ENCODE measurements at regions not wholly inside any gene's neighbourhood (a gene's known extent, or its start where the extent isn't known, plus 50 kb on each side); places are given as distances from the start of the nearest gene placed in this dataset.

- TF ChIP-seq ZBTB33 (IDR thresholded peaks at IDR 0.05) = no peak
- TF ChIP-seq ZBTB11 (CRISPR knock-in tag; IDR thresholded peaks at IDR 0.05) = no peak
- TF ChIP-seq MEF2B (IDR thresholded peaks at IDR 0.05; ENCODE audit: partially characterized antibody, poor library complexity, severe bottlenecking) = no peak
- no peak for TF ChIP-seq HCFC1 (IDR thresholded peaks at IDR 0.05; ENCODE audit: low read length)
- no peak for TF ChIP-seq WRNIP1 (IDR thresholded peaks at IDR 0.05; ENCODE audit: borderline replicate concordance, low read depth, low read length)
- TF ChIP-seq CHD1 (IDR thresholded peaks at IDR 0.05; ENCODE audit: low read depth, low read length) = no peak
These were observed 326.3 kb upstream of the GRIA3 start (continued) for GRCh38 chrX:122857734-122858133.

GRCh38 chrX:122863067-122863466 is 321.0 kb upstream of the GRIA3 start:
- intact Hi-C loops (cut with micrococcal nuclease; ENCODE audit: unreplicated experiment) = no loop called here
- no peak overlapping the region for H3K4me2 ChIP-seq (ENCODE audit: control insufficient read depth, insufficient read depth)
- no peak overlapping the region for H2AFZ ChIP-seq (ENCODE audit: control insufficient read depth, low read depth, low read length)
- H3K27me3 ChIP-seq (replicated peaks in 1 of 2; ENCODE audit: control insufficient read depth in 2 of 2, insufficient read depth in 2 of 2, low read length in 1 of 2) = no peaks in the 10 kb centered on the region
- TF ChIP-seq STAT1 (conservative IDR thresholded peaks at IDR 0.05) (no peak), ZNF592 (IDR thresholded peaks at IDR 0.05) (no peak), ETV6 (conservative IDR thresholded peaks at IDR 0.05 in 1 of 2, IDR thresholded peaks at IDR 0.05 in 1 of 2; ENCODE audit: borderline replicate concordance in 1 of 2, low read depth in 1 of 2) (no peak), NR2C2 (IDR thresholded peaks at IDR 0.05; ENCODE audit: borderline replicate concordance, control insufficient read depth, insufficient read length, low read depth) (no peak), MYB (IDR thresholded peaks at IDR 0.05; ENCODE audit: borderline replicate concordance, low read depth, low read length) (no peak), ESRRA (IDR thresholded peaks at IDR 0.05; ENCODE audit: low read length) (no peak), RAD21 (IDR thresholded peaks at IDR 0.05; ENCODE audit: insufficient read depth, low read depth, low read length) (no peak), GATAD2B (conservative IDR thresholded peaks at IDR 0.05; ENCODE audit: low read depth) (no peak), ZNF274 (IDR thresholded peaks at IDR 0.05; ENCODE audit: insufficient read depth, insufficient read length) (no peak)
- H3K27ac ChIP-seq (ENCODE audit: control insufficient read depth, insufficient read depth) = no peak overlapping the region
- ChIA-PET RAD21 (ENCODE audit: unreplicated experiment) (no interaction called here), CTCF (no interaction called here), POLR2A (no interaction called here), SMC1A (ENCODE audit: uncharacterized antibody, unreplicated experiment) (no interaction called here)
- ATAC-seq = no peak
- DNase-seq (ENCODE audit: low read depth, low spot score) = no peak
- no peak overlapping the region for H3K4me3 ChIP-seq
- no peaks in the 10 kb centered on the region for H4K20me1 ChIP-seq (ENCODE audit: control insufficient read depth, insufficient read depth)
- no peak for FAIRE-seq
- H3K79me2 ChIP-seq (ENCODE audit: control insufficient read depth, insufficient read depth, low read length) = no peaks in the 10 kb centered on the region
- no peak overlapping the region for H3K9ac ChIP-seq (ENCODE audit: control insufficient read depth, insufficient read depth, low read length)
- no TSS peak for BruUV-seq (replicated peaks)
- H3K4me1 ChIP-seq (ENCODE audit: control insufficient read depth, insufficient read depth, low read length) = no peaks in the 10 kb centered on the region
- H3K36me3 ChIP-seq (ENCODE audit: control insufficient read depth in 2 of 2, insufficient read depth in 2 of 2, low read length in 1 of 2) = no peaks in the 10 kb centered on the region
- in situ Hi-C loops (cut with MboI) = no loop called here
- no peaks in the 10 kb centered on the region for H3K9me3 ChIP-seq (replicated peaks; ENCODE audit: control insufficient read depth, insufficient read depth, low read length)
- WGBS (ENCODE audit: insufficient coverage, insufficient replicate concordance, low lambda C conversion rate, missing lambda C conversion rate) = 0% methylated on average over 3 of the region's 3 CpGs

Measured in GM12878 (cell line).